Endothelial cell (in vitro differentiated cells): ENCODE measurements at regions not wholly inside any gene's neighbourhood (a gene's known extent, or its start where the extent isn't known, plus 50 kb on each side); places are given as distances from the start of the nearest gene placed in this dataset.

Source experiments
- DNase-seq: peaks from one replicate; pipeline ENCODE4 v3.0.0; 2021; ENCODE audit warnings: low spot score
- H3K27ac Mint-ChIP-seq: one replicate; pipeline ENCODE4 v1.8.0; 2021; ENCODE audit warnings: mixed read lengths, inconsistent platforms; ENCODE audit not compliant: unreplicated experiment
- H3K27me3 Mint-ChIP-seq: one replicate; pipeline ENCODE4 v1.8.0; 2021; ENCODE audit warnings: mild to moderate bottlenecking, moderate library complexity, mixed read lengths, inconsistent platforms; ENCODE audit not compliant: unreplicated experiment
- H3K36me3 Mint-ChIP-seq: one replicate; pipeline ENCODE4 v1.8.0; 2021; ENCODE audit warnings: mild to moderate bottlenecking, low read depth, mixed read lengths, inconsistent platforms; ENCODE audit not compliant: unreplicated experiment
- H3K4me1 Mint-ChIP-seq: one replicate; pipeline ENCODE4 v1.8.0; 2021; ENCODE audit warnings: mild to moderate bottlenecking, mixed read lengths, inconsistent platforms; ENCODE audit not compliant: unreplicated experiment
- H3K4me3 Mint-ChIP-seq: one replicate; pipeline ENCODE4 v1.8.0; 2021; ENCODE audit warnings: mild to moderate bottlenecking, mixed read lengths, inconsistent platforms; ENCODE audit not compliant: unreplicated experiment
- H3K9me3 Mint-ChIP-seq: one replicate; pipeline ENCODE4 v1.8.0; 2021; ENCODE audit warnings: mixed read lengths, inconsistent platforms; ENCODE audit not compliant: unreplicated experiment
- TF ChIP-seq, protein P1 (sequence below): fragments of 200-600 bp; sonication (generic); IDR thresholded peaks from one replicate; pipeline ENCODE4 v1.5.0; 2021; ENCODE audit warnings: antibody characterized with exemption; ENCODE audit not compliant: unreplicated experiment

DNA sequence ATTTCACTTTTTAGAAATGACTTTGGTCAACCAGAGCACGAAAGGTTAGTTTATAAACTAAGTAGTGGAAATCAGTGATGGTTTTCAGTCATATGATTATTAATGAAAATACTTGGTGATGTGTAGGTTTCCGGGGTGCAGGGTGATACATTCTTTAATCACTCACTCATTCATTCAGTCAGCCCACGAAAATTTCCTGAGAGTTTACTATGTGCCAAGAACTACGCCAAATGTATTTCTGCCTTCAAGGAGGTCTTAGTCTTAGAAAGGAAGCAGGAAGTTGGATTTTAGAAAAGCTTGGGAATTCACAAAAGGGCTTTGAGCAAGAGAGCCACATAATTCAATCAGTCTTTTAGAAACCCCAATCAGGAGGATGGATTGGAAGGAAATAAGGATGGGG lies 543.6 kb downstream of the PLCL1 start:
- H3K27ac Mint-ChIP-seq, result no peak overlapping the region
- TF ChIP-seq, protein P1, sequence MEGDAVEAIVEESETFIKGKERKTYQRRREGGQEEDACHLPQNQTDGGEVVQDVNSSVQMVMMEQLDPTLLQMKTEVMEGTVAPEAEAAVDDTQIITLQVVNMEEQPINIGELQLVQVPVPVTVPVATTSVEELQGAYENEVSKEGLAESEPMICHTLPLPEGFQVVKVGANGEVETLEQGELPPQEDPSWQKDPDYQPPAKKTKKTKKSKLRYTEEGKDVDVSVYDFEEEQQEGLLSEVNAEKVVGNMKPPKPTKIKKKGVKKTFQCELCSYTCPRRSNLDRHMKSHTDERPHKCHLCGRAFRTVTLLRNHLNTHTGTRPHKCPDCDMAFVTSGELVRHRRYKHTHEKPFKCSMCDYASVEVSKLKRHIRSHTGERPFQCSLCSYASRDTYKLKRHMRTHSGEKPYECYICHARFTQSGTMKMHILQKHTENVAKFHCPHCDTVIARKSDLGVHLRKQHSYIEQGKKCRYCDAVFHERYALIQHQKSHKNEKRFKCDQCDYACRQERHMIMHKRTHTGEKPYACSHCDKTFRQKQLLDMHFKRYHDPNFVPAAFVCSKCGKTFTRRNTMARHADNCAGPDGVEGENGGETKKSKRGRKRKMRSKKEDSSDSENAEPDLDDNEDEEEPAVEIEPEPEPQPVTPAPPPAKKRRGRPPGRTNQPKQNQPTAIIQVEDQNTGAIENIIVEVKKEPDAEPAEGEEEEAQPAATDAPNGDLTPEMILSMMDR, result no peak
- H3K9me3 Mint-ChIP-seq, result no peaks in the 10 kb centered on the region
- DNase-seq, result no peak
- peaks cover 4% of the 10 kb centered on the region for H3K4me1 Mint-ChIP-seq
- H3K4me3 Mint-ChIP-seq, result no peak overlapping the region
- no peaks in the 10 kb centered on the region for H3K36me3 Mint-ChIP-seq
- peaks cover 4% of the 10 kb centered on the region for H3K27me3 Mint-ChIP-seq

DNA sequence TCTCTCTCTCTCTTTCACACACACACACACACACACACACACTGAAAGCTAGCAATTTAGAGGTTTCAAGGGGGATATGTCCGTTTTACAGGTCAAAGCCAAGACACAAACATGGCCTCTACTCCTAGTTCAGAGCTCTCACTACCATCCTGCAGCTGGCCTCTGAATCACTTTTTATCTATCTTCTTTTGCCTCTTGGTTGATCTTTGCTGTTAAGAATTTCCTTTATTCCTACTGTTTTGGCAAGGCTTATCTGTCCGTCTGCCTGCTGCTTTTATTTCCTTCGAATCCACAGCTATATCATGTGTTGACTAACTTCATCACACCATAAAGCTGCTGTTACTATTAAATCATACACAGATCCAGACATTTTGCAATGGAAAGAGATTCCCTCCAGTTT lies 543.0 kb downstream of the PLCL1 start:
- TF ChIP-seq, protein P1, result no peak
- Mint-ChIP-seq H3K27me3 (peaks cover 4% of the 10 kb centered on the region), H3K36me3 (no peaks in the 10 kb centered on the region), H3K27ac (no peak overlapping the region), H3K4me3 (no peak overlapping the region), H3K9me3 (no peaks in the 10 kb centered on the region), H3K4me1 (peaks cover 4% of the 10 kb centered on the region)
- DNase-seq, result no peak

DNA sequence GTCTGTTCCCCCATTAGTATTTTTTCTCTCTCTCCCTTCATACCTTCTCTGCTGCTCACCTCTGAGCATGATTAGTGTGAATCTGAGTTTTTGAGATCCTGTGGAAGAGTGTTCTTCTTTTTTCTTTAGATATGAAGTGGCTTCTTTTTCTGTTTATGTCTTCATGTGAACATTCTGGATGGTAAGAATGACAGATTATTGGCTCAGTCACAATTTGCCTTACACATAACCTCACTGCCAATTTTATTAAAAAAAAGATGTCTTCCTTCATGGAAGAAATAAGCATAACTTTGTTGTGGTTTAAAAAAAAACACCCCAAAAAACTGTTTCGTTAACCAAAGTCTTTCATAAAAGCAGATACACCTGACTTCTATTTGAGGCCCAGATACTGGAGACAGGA lies 539.1 kb downstream of the PLCL1 start:
- H3K36me3 Mint-ChIP-seq, result no peaks in the 10 kb centered on the region
- no peak overlapping the region for H3K27ac Mint-ChIP-seq
- H3K4me3 Mint-ChIP-seq, result no peak overlapping the region
- TF ChIP-seq, protein P1, result no peak
- H3K9me3 Mint-ChIP-seq, result no peaks in the 10 kb centered on the region
- DNase-seq, result no peak
- peaks cover 7% of the 10 kb centered on the region for H3K27me3 Mint-ChIP-seq
- H3K4me1 Mint-ChIP-seq, result peaks cover 4% of the 10 kb centered on the region

DNA sequence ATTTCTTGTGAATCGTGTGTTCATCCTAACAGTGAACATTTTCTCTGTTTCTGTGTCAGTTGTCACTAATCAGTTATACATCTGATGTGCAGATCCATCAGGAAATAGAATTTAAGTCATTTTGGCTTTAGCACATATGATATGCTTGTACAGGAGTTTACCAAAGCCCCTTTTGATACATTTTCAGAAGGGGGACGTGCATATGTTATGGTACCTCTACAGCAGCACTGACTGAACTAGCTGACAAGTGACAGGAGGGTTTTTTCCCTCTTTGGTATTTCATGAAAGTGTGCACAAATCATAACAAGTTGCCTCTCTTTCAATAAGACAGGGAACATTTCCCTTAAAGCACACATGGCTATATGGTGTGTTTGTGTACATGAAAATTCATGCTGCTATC lies 536.5 kb downstream of the PLCL1 start:
- H3K27me3 Mint-ChIP-seq, result peaks cover 4% of the 10 kb centered on the region
- no peaks in the 10 kb centered on the region for H3K36me3 Mint-ChIP-seq
- DNase-seq, result no peak
- no peak overlapping the region for H3K4me3 Mint-ChIP-seq
- H3K9me3 Mint-ChIP-seq, result no peaks in the 10 kb centered on the region
- TF ChIP-seq, protein P1, result no peak
- no peak overlapping the region for H3K27ac Mint-ChIP-seq
- peaks cover 3% of the 10 kb centered on the region for H3K4me1 Mint-ChIP-seq

DNA sequence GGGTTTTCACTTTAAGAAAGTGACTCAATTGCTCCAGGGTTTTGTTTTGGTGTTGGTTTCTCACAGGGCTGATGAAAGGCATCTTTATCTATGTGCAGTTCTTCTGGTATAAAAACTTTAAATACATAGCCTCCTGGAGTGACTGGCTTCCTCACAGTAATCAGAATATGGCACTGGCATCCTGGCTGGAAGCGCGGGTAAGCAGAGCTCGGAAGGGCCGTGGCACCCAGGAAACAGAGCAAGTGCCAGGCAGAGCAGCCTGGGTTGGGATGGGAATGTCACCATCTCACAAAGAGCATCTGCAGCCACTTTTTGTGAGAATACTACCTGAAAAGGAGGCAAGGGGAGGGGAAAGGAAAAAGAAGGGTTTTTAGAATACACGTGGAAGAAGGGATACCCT lies 534.7 kb downstream of the PLCL1 start:
- Mint-ChIP-seq H3K9me3 (no peaks in the 10 kb centered on the region), H3K27ac (no peak overlapping the region), H3K36me3 (no peaks in the 10 kb centered on the region), H3K4me3 (no peak overlapping the region), H3K27me3 (peaks cover 6% of the 10 kb centered on the region), H3K4me1 (peaks cover 3% of the 10 kb centered on the region)
- no peak for DNase-seq
- TF ChIP-seq, protein P1, result no peak
